H1 (cell line): ENCODE measurements at regions not wholly inside any gene's neighbourhood (a gene's known extent, or its start where the extent isn't known, plus 50 kb on each side); places are given as distances from the start of the nearest gene placed in this dataset.

ENCODE experiments used
- ATF2 ChIP-seq: IDR thresholded peaks from 2 replicates; pipeline ENCODE4 v1.6.1; 2012; ENCODE audit warnings: low read length, inconsistent platforms
- EGR1 ChIP-seq: IDR thresholded peaks from 2 replicates; pipeline ENCODE4 v1.6.1; 2011; ENCODE audit warnings: low read depth, low read length, borderline replicate concordance
- HDAC6 ChIP-seq: IDR thresholded peaks from one replicate; pipeline ENCODE4 v1.7.1; 2012; ENCODE audit warnings: low read depth, mild to moderate bottlenecking, inconsistent platforms, low read length, moderate library complexity

- no peak for TF ChIP-seq HDAC6
- no peak for TF ChIP-seq EGR1
- TF ChIP-seq ATF2 = no peak
These were observed 294.1 kb upstream of the LARGE1 start (continued) for GRCh38 chr22:34214372-34214771.
